Adipocyte (in vitro differentiated cells): ENCODE measurements at regions not wholly inside any gene's neighbourhood (a gene's known extent, or its start where the extent isn't known, plus 50 kb on each side); places are given as distances from the start of the nearest gene placed in this dataset.
"Not testable (repeated sequence)": the region's sequence is repeated elsewhere in the genome, so short reads cannot be mapped to it uniquely, and the experiment has no call there.

Experiments
- DNase-seq: peaks from one replicate; pipeline ENCODE4 v3.0.0-alpha.2; 2015; ENCODE audit warnings: low read depth
- H3K27me3 ChIP-seq: replicated peaks from 2 replicates; pipeline ENCODE4 v1.7.0; 2013; ENCODE audit warnings: mild to moderate bottlenecking, low read length, moderate library complexity; ENCODE audit not compliant: control insufficient read depth, insufficient read depth
- H3K36me3 ChIP-seq: 2 replicates; pipeline ENCODE4 v1.7.0; 2013; ENCODE audit warnings: low read length, mild to moderate bottlenecking, moderate library complexity; ENCODE audit not compliant: control insufficient read depth, insufficient read depth, severe bottlenecking
- H3K4me1 ChIP-seq: 2 replicates; pipeline ENCODE4 v1.7.0; 2013; ENCODE audit warnings: mild to moderate bottlenecking, low read length, moderate library complexity; ENCODE audit not compliant: control insufficient read depth, insufficient read depth
- H3K4me3 ChIP-seq: 2 replicates; pipeline ENCODE4 v1.7.0; 2013; ENCODE audit warnings: mild to moderate bottlenecking, low read length, moderate library complexity
- H3K9ac ChIP-seq: 2 replicates; pipeline ENCODE4 v1.7.0; 2013; ENCODE audit warnings: mild to moderate bottlenecking, low read length, moderate library complexity
- H3K9me3 ChIP-seq: 2 replicates; pipeline ENCODE4 v1.7.0; 2013; ENCODE audit warnings: mild to moderate bottlenecking, low read length, moderate library complexity; ENCODE audit not compliant: control insufficient read depth

DNA sequence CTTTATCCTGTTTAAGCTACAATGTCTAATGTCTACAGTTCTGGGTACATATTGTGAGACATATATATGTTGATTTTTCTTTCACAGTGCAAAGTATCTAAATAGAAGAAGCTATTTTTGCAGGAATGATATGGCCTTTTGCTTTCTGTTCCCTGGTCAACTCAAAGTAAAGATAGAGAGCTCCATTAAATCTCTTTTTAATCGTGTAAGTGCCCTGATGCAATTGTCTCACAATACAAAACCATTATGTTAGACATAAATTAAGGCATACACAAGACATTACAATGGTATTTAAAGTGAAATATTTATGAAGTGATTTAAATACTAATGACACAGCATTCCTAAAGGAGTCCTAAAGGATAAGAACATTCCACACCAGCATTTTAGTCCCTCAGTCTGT is 1559.7 kb upstream of the AGA start:
- no peak for DNase-seq
- Histone ChIP-seq H3K4me1 (no peaks in the 10 kb centered on the region), H3K36me3 (no peaks in the 10 kb centered on the region), H3K27me3 (no peaks in the 10 kb centered on the region), H3K9me3 (no peaks in the 10 kb centered on the region), H3K9ac (no peak overlapping the region), H3K4me3 (no peak overlapping the region)

- no peak overlapping the region for H3K9ac ChIP-seq
- no peaks in the 10 kb centered on the region for H3K36me3 ChIP-seq
- DNase-seq: no peak
These were observed 1565.5 kb upstream of the AGA start for GRCh38 chr4:179007755-179008154.

GRCh38 chr4:179017581-179017980 is 1575.3 kb upstream of the AGA start:
- H3K4me3 ChIP-seq: no peak overlapping the region
- peaks cover 3% of the 10 kb centered on the region for H3K9me3 ChIP-seq
- DNase-seq: no peak
- no peaks in the 10 kb centered on the region for H3K36me3 ChIP-seq
- no peaks in the 10 kb centered on the region for H3K27me3 ChIP-seq
- H3K9ac ChIP-seq: no peak overlapping the region
- H3K4me1 ChIP-seq: no peaks in the 10 kb centered on the region

More at GRCh38 chr4:179007755-179008154, 1565.5 kb upstream of the AGA start:
- Histone ChIP-seq H3K27me3 (no peaks in the 10 kb centered on the region), H3K9me3 (no peaks in the 10 kb centered on the region), H3K4me1 (no peaks in the 10 kb centered on the region), H3K4me3 (no peak overlapping the region)

GRCh38 chr4:179027569-179027968 is 1585.3 kb upstream of the AGA start:
- no peaks in the 10 kb centered on the region for H3K27me3 ChIP-seq
- DNase-seq: no peak
- H3K4me1 ChIP-seq: no peaks in the 10 kb centered on the region
- H3K4me3 ChIP-seq: no peak overlapping the region
- no peak overlapping the region for H3K9ac ChIP-seq
- no peaks in the 10 kb centered on the region for H3K36me3 ChIP-seq
- H3K9me3 ChIP-seq: peaks cover 7% of the 10 kb centered on the region

DNA sequence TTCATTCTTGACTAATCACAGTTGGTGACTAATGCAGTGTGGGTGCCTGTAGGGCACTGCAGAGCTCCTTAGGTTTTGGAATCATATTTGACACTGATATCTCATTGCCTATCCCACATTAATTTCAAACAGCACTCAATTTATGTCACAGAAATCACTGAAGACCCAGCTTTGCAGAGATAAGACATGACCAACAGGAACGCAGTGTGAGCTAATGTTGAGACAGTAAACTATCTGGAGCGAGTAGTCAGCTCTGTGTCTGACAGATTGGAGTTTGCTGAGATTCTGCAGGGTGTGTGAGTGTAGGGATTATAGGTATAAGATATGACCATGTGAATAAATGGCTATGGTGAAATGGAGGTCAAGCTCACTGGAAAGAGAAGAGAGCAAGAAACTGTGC is 1586.1 kb upstream of the AGA start:
- no peak for DNase-seq
- peaks cover 7% of the 10 kb centered on the region for H3K9me3 ChIP-seq
- no peaks in the 10 kb centered on the region for H3K36me3 ChIP-seq
- H3K4me3 ChIP-seq: no peak overlapping the region
- no peaks in the 10 kb centered on the region for H3K27me3 ChIP-seq
- no peaks in the 10 kb centered on the region for H3K4me1 ChIP-seq
- no peak overlapping the region for H3K9ac ChIP-seq

- DNase-seq: no peak
- peaks cover 3% of the 10 kb centered on the region for H3K9me3 ChIP-seq
- H3K4me3 ChIP-seq: no peak overlapping the region
- no peaks in the 10 kb centered on the region for H3K36me3 ChIP-seq
- H3K4me1 ChIP-seq: no peaks in the 10 kb centered on the region
- no peaks in the 10 kb centered on the region for H3K27me3 ChIP-seq
- no peak overlapping the region for H3K9ac ChIP-seq
These were observed 1587.4 kb upstream of the AGA start for GRCh38 chr4:179029683-179030082.

DNA sequence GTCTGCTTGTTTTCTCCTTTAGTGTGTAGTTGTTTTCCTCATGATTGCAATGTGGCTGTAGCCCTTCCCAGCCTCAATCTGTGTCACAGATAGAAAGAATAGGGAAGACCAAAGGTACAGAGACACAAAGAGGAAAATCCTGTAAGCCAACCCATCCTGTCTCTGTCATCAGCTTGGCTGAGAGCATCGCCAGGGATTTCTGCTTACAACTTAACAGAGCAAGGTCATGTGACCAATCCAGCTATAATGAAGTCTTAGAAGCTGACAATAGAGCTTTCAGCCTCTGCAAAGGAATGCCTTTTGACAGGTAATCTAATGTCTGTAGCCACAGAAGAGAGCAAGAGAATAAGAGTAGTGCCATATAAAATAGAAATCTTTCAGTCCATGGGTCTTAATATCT is 1598.0 kb upstream of the AGA start:
- Histone ChIP-seq H3K9me3 (peaks cover 5% of the 10 kb centered on the region), H3K36me3 (no peaks in the 10 kb centered on the region), H3K4me1 (no peaks in the 10 kb centered on the region), H3K9ac (no peak overlapping the region), H3K27me3 (no peaks in the 10 kb centered on the region), H3K4me3 (no peak overlapping the region)
- DNase-seq: no peak

DNA sequence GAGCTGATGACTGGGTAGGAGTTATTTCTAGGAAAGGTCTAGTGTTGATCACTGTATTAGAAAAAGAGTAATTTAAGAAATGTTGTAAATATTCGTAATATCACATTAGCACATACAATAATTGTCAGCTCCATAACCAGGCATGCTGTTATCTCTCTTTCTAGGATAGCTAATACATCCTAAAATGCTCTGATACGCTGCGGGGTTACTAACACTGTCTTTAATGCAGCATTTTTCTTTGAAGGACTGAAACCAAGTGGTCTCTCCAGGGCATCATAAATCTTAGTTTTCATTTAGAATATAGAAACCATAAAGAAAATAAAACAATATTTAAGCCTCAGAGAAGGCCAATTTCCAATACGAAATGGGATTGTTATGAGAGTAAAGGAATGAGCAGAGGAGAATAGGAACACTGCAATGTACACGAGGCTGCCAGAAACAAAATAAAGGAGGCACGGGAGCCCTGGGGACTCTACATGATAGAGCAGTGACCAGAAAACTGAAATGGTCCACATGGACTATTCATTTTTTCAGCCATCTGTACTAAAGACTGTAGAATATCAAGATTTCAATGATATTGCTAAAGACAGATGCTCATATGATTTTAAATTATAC is 1606.7 kb upstream of the AGA start:
- Histone ChIP-seq H3K9me3 (peaks cover 7% of the 10 kb centered on the region), H3K27me3 (no peaks in the 10 kb centered on the region), H3K9ac (no peak overlapping the region), H3K4me1 (no peaks in the 10 kb centered on the region), H3K36me3 (no peaks in the 10 kb centered on the region), H3K4me3 (no peak overlapping the region)
- DNase-seq: no peak

- no peak overlapping the region for H3K9ac ChIP-seq
- no peaks in the 10 kb centered on the region for H3K27me3 ChIP-seq
- H3K36me3 ChIP-seq: no peaks in the 10 kb centered on the region
- H3K9me3 ChIP-seq: peaks cover 7% of the 10 kb centered on the region
- no peak overlapping the region for H3K4me3 ChIP-seq
- no peak for DNase-seq
- H3K4me1 ChIP-seq: no peaks in the 10 kb centered on the region
These were observed 1609.0 kb upstream of the AGA start for GRCh38 chr4:179051206-179051605.

GRCh38 chr4:179059396-179059795 is 1617.2 kb upstream of the AGA start:
- Histone ChIP-seq H3K27me3 (no peaks in the 10 kb centered on the region), H3K4me1 (no peaks in the 10 kb centered on the region), H3K36me3 (no peaks in the 10 kb centered on the region), H3K9ac (no peak overlapping the region), H3K4me3 (no peak overlapping the region), H3K9me3 (no peaks in the 10 kb centered on the region)
- DNase-seq: no peak

DNA sequence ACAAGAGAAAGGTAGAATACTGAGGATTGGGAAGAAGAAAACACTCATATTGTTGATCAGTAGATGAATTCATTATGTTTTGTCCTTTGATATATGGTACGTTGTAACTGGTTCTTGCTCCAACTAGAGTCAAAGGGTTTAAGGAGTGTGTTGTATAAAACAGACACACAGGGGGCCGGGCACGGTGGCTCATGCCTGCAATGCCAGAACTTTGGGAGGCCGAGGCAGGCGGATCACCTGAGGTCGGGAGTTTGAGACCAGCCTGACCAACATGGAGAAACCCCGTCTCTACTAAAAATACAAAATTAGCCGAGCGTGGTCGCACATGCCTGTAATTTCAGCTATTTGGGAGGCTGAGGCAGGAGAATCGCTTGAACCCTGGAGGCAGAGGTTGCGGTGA is 1624.0 kb upstream of the AGA start:
- not testable (repeated sequence) for H3K4me3 ChIP-seq, H3K27me3 ChIP-seq, DNase-seq, H3K36me3 ChIP-seq, H3K9me3 ChIP-seq, H3K4me1 ChIP-seq, H3K9ac ChIP-seq

DNA sequence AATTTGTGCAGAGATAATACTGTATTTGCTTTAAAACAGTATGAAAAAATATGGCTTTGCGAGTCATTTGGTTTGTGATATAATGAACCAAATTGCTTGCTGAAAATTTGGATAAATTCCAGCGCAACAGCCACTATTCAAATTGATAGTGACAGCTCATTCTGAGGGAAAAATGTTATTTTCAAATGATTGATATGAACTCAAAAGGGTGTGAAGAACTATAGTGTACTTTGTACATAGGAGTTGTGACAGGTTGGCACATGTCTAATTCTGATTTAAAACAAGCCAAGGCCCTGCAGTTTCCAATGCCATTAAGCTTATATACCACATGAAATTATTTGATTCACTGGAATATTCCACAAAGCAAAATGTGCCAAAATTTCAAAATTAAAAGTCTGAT is 1628.9 kb upstream of the AGA start:
- H3K4me1 ChIP-seq: no peaks in the 10 kb centered on the region
- H3K4me3 ChIP-seq: no peak overlapping the region
- no peaks in the 10 kb centered on the region for H3K36me3 ChIP-seq
- H3K27me3 ChIP-seq: no peaks in the 10 kb centered on the region
- DNase-seq: no peak
- peaks cover 6% of the 10 kb centered on the region for H3K9me3 ChIP-seq
- no peak overlapping the region for H3K9ac ChIP-seq
